ENCODE measurements at regions not wholly inside any gene's neighbourhood (a gene's known extent, or its start where the extent isn't known, plus 50 kb on each side); places are given as distances from the start of the nearest gene placed in this dataset.

DNA sequence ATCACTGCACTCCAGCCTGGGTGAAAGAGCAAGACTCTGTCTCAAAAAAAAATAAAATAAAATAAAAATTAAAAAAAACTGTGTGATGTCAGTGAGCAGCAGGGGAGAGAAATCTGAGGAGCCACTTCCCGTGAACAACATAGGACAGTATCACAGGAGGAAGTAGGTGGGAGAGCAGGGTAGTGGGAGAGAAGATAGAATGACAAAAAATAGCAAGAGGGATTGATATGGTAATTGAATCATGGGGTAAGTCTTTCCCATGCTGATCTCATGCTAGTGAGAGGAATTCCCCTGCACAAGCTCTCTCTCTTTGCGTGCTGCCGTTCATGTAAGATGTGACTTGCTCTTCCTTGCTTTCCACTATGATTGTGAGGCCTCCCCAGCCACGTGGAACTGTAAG lies 81.6 kb upstream of the PBX1 start:
- no peak for TF ChIP-seq EZH2 (IDR thresholded peaks at IDR 0.05)
- no peak for TF ChIP-seq JUND (IDR thresholded peaks at IDR 0.05)
- TF ChIP-seq POLR2AphosphoS5 (IDR thresholded peaks at IDR 0.05; ENCODE audit: low read depth, low read length), result no peak
- no peak for TF ChIP-seq POLR2A (IDR thresholded peaks at IDR 0.05; ENCODE audit: borderline replicate concordance, extremely low read depth, insufficient read depth, insufficient read length)
- TF ChIP-seq, protein P1, sequence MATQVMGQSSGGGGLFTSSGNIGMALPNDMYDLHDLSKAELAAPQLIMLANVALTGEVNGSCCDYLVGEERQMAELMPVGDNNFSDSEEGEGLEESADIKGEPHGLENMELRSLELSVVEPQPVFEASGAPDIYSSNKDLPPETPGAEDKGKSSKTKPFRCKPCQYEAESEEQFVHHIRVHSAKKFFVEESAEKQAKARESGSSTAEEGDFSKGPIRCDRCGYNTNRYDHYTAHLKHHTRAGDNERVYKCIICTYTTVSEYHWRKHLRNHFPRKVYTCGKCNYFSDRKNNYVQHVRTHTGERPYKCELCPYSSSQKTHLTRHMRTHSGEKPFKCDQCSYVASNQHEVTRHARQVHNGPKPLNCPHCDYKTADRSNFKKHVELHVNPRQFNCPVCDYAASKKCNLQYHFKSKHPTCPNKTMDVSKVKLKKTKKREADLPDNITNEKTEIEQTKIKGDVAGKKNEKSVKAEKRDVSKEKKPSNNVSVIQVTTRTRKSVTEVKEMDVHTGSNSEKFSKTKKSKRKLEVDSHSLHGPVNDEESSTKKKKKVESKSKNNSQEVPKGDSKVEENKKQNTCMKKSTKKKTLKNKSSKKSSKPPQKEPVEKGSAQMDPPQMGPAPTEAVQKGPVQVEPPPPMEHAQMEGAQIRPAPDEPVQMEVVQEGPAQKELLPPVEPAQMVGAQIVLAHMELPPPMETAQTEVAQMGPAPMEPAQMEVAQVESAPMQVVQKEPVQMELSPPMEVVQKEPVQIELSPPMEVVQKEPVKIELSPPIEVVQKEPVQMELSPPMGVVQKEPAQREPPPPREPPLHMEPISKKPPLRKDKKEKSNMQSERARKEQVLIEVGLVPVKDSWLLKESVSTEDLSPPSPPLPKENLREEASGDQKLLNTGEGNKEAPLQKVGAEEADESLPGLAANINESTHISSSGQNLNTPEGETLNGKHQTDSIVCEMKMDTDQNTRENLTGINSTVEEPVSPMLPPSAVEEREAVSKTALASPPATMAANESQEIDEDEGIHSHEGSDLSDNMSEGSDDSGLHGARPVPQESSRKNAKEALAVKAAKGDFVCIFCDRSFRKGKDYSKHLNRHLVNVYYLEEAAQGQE (IDR thresholded peaks at IDR 0.05; ENCODE audit: low read depth), result no peak
- TF ChIP-seq, protein P2, sequence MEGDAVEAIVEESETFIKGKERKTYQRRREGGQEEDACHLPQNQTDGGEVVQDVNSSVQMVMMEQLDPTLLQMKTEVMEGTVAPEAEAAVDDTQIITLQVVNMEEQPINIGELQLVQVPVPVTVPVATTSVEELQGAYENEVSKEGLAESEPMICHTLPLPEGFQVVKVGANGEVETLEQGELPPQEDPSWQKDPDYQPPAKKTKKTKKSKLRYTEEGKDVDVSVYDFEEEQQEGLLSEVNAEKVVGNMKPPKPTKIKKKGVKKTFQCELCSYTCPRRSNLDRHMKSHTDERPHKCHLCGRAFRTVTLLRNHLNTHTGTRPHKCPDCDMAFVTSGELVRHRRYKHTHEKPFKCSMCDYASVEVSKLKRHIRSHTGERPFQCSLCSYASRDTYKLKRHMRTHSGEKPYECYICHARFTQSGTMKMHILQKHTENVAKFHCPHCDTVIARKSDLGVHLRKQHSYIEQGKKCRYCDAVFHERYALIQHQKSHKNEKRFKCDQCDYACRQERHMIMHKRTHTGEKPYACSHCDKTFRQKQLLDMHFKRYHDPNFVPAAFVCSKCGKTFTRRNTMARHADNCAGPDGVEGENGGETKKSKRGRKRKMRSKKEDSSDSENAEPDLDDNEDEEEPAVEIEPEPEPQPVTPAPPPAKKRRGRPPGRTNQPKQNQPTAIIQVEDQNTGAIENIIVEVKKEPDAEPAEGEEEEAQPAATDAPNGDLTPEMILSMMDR (IDR thresholded peaks at IDR 0.05 in 2 of 3, conservative IDR thresholded peaks at IDR 0.05 in 1 of 3; ENCODE audit: borderline replicate concordance in 1 of 3, insufficient read depth in 1 of 3, low read depth in 2 of 3, low read length in 2 of 3), result no peak
- no peak for TF ChIP-seq CEBPB (IDR thresholded peaks at IDR 0.05; ENCODE audit: low read depth)
- no peak for TF ChIP-seq EZH2phosphoT487 (IDR thresholded peaks at IDR 0.05; ENCODE audit: borderline replicate concordance)

Data from HCT116 (cell line).